ENCODE measurements at regions not wholly inside any gene's neighbourhood (a gene's known extent, or its start where the extent isn't known, plus 50 kb on each side); places are given as distances from the start of the nearest gene placed in this dataset.
"Not testable (repeated sequence)": the region's sequence is repeated elsewhere in the genome, so short reads cannot be mapped to it uniquely, and the experiment has no call there.

DNA sequence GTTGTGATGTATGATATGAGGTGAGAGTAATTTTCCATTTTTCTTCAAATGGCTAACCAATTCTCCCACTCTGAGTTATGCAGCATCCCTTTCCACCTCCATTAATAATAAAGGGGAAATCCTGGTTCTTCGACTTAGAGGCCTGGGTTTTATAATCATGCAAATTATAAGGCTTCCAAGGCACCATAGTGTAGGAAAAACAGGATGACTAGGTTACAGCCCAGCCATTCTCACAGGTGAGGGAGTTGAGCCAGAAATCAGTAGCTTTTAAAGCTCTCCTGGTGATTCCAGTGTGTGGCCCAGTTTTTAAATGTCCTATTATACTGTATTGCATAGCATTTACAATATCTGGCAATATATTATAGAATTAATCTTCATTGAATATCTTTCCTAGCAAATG, 203.1 kb downstream of the ARHGEF9 start:
- Mint-ChIP-seq H3K4me1 (ENCODE audit: low read depth in 2 of 2) (peaks cover 0 to 2% of the 10 kb centered on the region in 2 donors), H3K36me3 (ENCODE audit: insufficient read depth) (no peaks in the 10 kb centered on the region), H3K4me3 (no peak overlapping the region), H3K27ac (no peak overlapping the region), H3K9me3 (no peaks in the 10 kb centered on the region), H3K27me3 (peaks cover 0 to 6% of the 10 kb centered on the region in 2 donors)
- ATAC-seq (replicated peaks) (no peak), DNase-seq (no peak)

DNA sequence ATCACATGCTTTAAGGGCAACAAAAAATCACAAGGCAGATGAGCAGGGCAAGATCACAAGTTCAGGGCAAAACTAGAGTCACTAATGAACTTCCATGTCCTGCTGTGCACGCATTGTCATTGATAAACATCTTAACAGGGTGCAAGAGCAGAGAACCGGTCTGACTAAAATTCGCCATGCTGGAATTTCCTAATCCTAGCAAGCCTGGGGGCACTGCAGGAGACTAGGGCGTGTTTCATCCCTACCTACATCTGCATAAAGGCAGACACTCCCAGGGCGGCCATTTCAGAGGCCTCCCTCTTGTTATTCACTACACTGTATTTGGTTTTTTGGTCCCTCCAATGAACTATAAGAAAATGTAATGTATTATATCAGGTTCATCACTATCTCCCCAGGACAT, 203.6 kb downstream of the ARHGEF9 start:
- ATAC-seq (replicated peaks) (no peak), DNase-seq (no peak)
- Mint-ChIP-seq H3K4me3 (no peak overlapping the region), H3K4me1 (ENCODE audit: low read depth in 2 of 2) (peaks cover 0 to 2% of the 10 kb centered on the region in 2 donors), H3K9me3 (no peaks in the 10 kb centered on the region), H3K27ac (no peak overlapping the region), H3K27me3 (peaks cover 0 to 6% of the 10 kb centered on the region in 2 donors), H3K36me3 (ENCODE audit: insufficient read depth) (no peaks in the 10 kb centered on the region)

DNA sequence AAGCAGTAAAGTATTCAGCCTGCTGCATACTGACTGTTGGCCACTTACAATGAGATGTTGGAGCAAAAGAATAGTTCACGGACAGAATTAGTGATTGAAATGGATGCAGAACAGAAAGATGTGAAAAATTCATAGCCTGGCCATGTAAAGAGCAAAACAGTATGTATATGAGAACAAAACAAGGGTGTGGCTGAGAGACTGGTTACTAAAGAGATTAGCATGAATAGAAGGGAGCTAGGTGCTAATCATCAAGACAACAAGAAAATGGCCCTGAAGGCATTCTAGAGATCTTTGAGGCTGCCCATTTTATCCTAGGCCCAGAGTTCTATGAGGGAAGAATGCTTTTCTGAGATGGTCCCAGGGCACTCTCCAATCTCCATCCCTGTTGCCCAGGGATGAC, 208.5 kb downstream of the ARHGEF9 start:
- Mint-ChIP-seq H3K4me3 (no peak overlapping the region), H3K36me3 (ENCODE audit: insufficient read depth) (no peaks in the 10 kb centered on the region)

DNA sequence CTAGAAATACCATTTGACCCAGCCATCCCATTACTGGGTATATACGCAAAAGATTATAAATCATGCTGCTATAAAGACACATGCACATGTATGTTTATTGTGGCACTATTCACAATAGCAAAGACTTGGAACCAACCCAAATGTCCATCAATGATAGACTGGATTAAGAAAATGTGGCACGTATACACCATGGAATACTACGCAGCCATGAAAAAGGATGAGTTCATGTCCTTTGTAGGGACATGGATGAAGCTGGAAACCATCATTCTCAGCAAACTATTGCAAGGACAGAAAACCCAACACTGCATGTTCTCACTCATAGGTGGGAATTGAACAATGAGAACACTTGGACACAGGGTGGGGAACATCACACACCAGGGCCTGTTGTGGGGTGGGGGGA, 209.3 kb downstream of the ARHGEF9 start:
- not testable (repeated sequence) for ATAC-seq (replicated peaks); H3K9me3 Mint-ChIP-seq; H3K27me3 Mint-ChIP-seq; H3K36me3 Mint-ChIP-seq (ENCODE audit: insufficient read depth); DNase-seq; H3K4me3 Mint-ChIP-seq; H3K4me1 Mint-ChIP-seq (ENCODE audit: low read depth in 2 of 2); H3K27ac Mint-ChIP-seq

More for the DNA sequence above, 208.5 kb downstream of the ARHGEF9 start:
- H3K4me1 Mint-ChIP-seq (ENCODE audit: low read depth in 2 of 2), result peaks cover 0 to 2% of the 10 kb centered on the region in 2 donors
- H3K9me3 Mint-ChIP-seq, result no peaks in the 10 kb centered on the region
- no peaks in the 10 kb centered on the region for H3K27me3 Mint-ChIP-seq
- DNase-seq (no peak), ATAC-seq (replicated peaks) (no peak)
- H3K27ac Mint-ChIP-seq, result no peak overlapping the region

DNA sequence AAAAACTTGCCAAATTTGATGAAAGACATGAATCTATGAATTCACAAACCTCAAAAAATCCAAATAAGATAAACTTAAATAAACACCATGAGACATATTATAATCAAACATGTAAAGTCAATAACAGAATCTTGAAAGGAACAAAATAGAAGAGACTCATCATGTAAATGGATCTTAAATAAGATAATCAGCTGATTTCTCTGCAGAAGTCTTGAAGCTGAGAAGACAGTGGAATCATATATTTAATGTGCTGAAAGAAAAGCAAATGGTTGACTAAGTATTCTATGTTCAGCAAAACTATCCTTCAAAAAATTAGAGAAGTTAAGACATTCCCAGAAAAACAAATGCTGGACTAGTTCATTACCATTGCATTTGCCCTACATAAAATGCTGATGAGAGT, 215.7 kb upstream of the SPIN4 start:
- Mint-ChIP-seq H3K4me3 (no peak overlapping the region), H3K9me3 (no peaks in the 10 kb centered on the region)
- ATAC-seq (replicated peaks), result no peak

DNA sequence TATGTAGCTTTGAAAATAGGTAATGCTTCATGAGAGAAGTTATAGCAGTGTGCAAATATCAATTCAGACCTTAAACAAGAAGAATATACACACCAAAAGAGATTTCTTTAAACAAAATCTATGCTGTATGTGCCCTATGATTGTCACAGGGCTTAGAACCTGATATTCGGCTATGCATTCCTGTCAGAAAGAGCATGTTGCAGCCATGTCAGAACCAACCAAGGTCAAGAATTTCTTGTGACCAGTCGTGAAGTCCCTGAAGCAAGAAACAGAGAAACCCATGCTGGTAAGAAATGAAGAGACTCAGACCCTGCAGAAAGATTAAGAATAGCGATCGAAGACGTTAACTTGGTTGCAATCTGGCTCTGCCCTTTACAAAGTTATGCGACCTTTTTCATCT, 210.3 kb upstream of the SPIN4 start:
- peak overlapping the region; percentile 90 to 97 for H3K4me3 Mint-ChIP-seq

More for the DNA sequence above, 215.7 kb upstream of the SPIN4 start:
- H3K4me1 Mint-ChIP-seq (ENCODE audit: low read depth in 2 of 2), result no peaks in the 10 kb centered on the region
- H3K27ac Mint-ChIP-seq, result no peak overlapping the region
- DNase-seq, result no peak
- peaks cover 0 to 15% of the 10 kb centered on the region in 2 donors for H3K27me3 Mint-ChIP-seq
- H3K36me3 Mint-ChIP-seq (ENCODE audit: insufficient read depth), result no peaks in the 10 kb centered on the region

DNA sequence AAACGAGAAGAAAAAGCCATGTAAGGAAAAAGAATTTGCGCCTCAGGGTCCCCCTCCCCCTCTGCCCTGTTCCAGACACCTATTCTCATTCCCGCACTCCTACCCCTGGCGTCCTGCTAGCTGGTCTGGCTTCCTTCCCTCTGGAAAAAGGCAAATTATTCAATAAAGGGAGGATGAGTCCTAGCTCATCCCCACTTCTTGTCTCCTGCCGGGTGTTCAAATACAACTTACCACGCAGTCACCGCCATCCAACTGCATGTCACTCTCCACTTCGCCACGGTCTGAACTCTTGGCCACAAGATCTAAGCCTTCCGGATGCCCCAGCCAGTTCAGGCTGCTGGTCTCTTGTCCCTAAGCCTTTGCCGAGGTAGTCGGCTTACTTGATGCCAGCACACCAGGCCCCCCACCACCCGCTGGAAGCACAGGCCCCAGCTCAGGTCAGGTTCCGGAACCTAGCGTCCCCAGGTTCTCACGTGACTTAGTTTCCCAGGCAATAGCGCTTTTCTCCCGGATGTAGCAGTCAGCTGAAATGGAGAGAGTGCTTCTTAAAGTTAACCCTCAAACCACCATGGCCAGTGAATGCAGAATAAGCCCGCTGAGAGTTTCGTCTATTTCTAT, 209.6 kb upstream of the SPIN4 start:
- H3K27me3 Mint-ChIP-seq, result no peaks in the 10 kb centered on the region
- peak; percentile 91 for ATAC-seq (replicated peaks)
- no peaks in the 10 kb centered on the region for H3K9me3 Mint-ChIP-seq
- H3K4me3 Mint-ChIP-seq, result peak overlapping the region; percentile 90 to 97
- H3K4me1 Mint-ChIP-seq (ENCODE audit: low read depth in 2 of 2), result peaks cover 10 to 16% of the 10 kb centered on the region in 2 donors
- peaks cover 6% of the 10 kb centered on the region for H3K36me3 Mint-ChIP-seq (ENCODE audit: insufficient read depth)
- peak overlapping the region; percentile 88 to 96 for H3K27ac Mint-ChIP-seq
- peak; percentile 21 to 33 (median 26) for DNase-seq

More for the DNA sequence above, 210.3 kb upstream of the SPIN4 start:
- ATAC-seq (replicated peaks), result no peak
- H3K4me1 Mint-ChIP-seq (ENCODE audit: low read depth in 2 of 2), result peaks cover 10 to 14% of the 10 kb centered on the region in 2 donors
- DNase-seq, result no peak
- no peaks in the 10 kb centered on the region for H3K9me3 Mint-ChIP-seq
- peak overlapping the region; percentile 88 to 91 for H3K27ac Mint-ChIP-seq
- H3K27me3 Mint-ChIP-seq, result peaks cover 0 to 6% of the 10 kb centered on the region in 2 donors
- peaks cover 6% of the 10 kb centered on the region for H3K36me3 Mint-ChIP-seq (ENCODE audit: insufficient read depth)

DNA sequence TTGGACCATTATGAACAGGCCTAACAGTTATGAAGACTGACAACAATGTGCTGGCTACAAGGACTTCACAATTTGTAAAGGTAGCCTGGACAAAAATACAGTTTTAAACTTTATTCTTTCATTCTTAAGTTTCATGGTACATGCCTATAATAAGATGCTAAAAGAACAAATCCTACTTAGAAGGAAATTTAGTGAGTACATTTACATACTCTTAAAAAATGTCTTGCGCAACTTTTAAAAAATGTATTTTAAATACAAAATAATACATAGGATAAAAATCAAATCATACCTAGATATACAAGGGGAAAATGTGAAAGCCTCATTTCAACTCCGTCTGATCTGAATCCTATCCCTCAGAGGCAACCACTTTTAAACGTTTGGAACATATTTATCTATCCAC, 200.7 kb upstream of the SPIN4 start:
- peaks cover 0 to 8% of the 10 kb centered on the region in 2 donors for H3K4me1 Mint-ChIP-seq (ENCODE audit: low read depth in 2 of 2)
- no peaks in the 10 kb centered on the region for H3K27me3 Mint-ChIP-seq
- no peak for ATAC-seq (replicated peaks)
- no peak overlapping the region for H3K27ac Mint-ChIP-seq
- no peaks in the 10 kb centered on the region for H3K9me3 Mint-ChIP-seq
- DNase-seq, result no peak
- no peaks in the 10 kb centered on the region for H3K36me3 Mint-ChIP-seq (ENCODE audit: insufficient read depth)
- H3K4me3 Mint-ChIP-seq, result no peak overlapping the region

DNA sequence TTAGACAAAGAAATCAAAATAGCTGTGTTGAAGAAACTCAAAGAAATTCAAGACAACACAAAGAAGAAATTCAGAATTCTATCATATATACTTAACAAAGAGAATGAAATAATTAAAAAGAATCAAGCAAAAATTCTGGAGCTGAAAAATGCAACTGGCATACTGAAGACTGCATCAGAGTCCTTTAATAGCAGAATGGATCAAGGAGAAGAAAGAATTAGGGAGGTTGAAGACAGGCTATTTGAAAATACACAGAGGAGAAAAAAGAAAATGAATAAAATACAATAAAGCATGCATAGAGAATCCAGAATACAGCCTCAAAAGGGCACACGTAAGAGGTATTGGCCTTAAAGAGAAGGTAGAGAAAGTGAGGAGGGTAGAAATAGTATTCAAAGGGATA, 179.5 kb upstream of the SPIN4 start:
- H3K36me3 Mint-ChIP-seq (ENCODE audit: insufficient read depth), result no peaks in the 10 kb centered on the region

DNA sequence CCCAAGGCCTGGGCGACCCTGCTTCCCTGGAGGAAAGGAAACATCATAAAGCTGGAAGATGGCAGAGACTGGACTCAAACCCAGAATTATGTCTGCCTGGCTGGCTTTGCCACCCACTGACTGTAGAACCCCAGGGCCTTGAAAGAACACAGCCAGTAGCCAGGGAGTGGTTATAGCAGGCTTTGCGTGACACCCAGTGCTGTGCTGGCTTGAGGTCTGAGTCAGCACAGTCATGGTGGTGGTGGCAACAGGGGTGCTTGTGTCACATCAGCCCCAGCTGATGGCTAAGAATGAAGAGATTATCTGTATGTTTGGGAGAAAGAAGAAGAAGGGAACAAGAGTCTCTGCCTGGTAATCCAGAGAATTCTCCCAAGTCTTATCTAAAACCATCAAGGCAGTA, 178.8 kb upstream of the SPIN4 start:
- ATAC-seq (replicated peaks), result no peak
- no peak overlapping the region for H3K4me3 Mint-ChIP-seq
- peaks cover 5 to 19% of the 10 kb centered on the region in 2 donors for H3K4me1 Mint-ChIP-seq (ENCODE audit: low read depth in 2 of 2)
- H3K36me3 Mint-ChIP-seq (ENCODE audit: insufficient read depth), result no peaks in the 10 kb centered on the region
- peaks cover 0 to 3% of the 10 kb centered on the region in 2 donors for H3K9me3 Mint-ChIP-seq
- H3K27ac Mint-ChIP-seq, result no peak overlapping the region
- no peak for DNase-seq
- H3K27me3 Mint-ChIP-seq, result no peaks in the 10 kb centered on the region

More for the DNA sequence above, 179.5 kb upstream of the SPIN4 start:
- H3K27me3 Mint-ChIP-seq, result no peaks in the 10 kb centered on the region
- no peak overlapping the region for H3K4me3 Mint-ChIP-seq
- peaks cover 0 to 3% of the 10 kb centered on the region in 2 donors for H3K9me3 Mint-ChIP-seq
- DNase-seq (no peak), ATAC-seq (replicated peaks) (no peak)
- H3K4me1 Mint-ChIP-seq (ENCODE audit: low read depth in 2 of 2), result peaks cover 5 to 23% of the 10 kb centered on the region in 2 donors
- H3K27ac Mint-ChIP-seq, result no peak overlapping the region

DNA sequence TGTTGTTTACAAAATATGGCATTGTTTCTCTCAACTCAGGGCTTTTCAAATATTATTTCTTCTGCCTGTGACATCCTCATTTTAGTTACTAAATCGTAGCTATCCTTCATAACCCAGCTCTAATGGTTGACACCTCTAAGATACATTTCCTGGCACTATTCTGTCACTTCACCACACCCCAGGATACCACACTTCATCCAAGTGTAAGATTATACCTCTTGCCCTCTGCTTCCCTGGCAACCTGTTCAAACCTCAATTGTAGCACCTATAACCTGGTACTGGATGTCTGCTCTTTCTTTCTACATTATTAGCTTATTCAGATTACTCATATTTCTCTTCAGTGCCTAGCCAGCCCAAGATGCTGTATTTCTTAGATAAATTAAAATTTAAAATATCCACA, 175.7 kb upstream of the SPIN4 start:
- Mint-ChIP-seq H3K27me3 (no peaks in the 10 kb centered on the region), H3K4me1 (ENCODE audit: low read depth in 2 of 2) (peaks cover 5 to 16% of the 10 kb centered on the region in 2 donors), H3K36me3 (ENCODE audit: insufficient read depth) (no peaks in the 10 kb centered on the region), H3K4me3 (peak overlapping the region; percentile 22 to 40), H3K27ac (peak overlapping the region; percentile 29 to 47), H3K9me3 (peaks cover 0 to 3% of the 10 kb centered on the region in 2 donors)
- DNase-seq (no peak), ATAC-seq (replicated peaks) (peak; percentile 85)

DNA sequence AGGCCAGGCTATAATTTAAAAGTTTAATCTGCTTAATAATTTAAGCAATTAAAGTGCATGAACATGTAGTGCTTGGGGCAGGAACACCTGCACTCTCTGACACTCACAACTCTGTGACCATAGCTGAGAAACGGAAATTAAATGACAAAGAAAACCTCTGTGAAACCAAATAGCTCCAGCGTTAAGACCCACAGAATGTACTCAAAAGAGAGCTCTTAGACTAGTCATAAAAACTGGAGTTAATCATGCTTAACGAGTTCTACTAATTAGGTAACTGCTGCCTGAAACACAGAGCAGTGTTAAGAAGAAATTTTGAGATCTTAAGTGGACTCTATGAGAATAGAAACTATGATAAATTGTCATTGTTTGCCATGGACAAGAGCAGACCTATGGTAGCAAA, 174.4 kb upstream of the SPIN4 start:
- DNase-seq, result no peak
- no peak overlapping the region for H3K27ac Mint-ChIP-seq
- H3K36me3 Mint-ChIP-seq (ENCODE audit: insufficient read depth), result no peaks in the 10 kb centered on the region
- peaks cover 5 to 21% of the 10 kb centered on the region in 2 donors for H3K4me1 Mint-ChIP-seq (ENCODE audit: low read depth in 2 of 2)
- ATAC-seq (replicated peaks), result peak; percentile 53
- no peaks in the 10 kb centered on the region for H3K9me3 Mint-ChIP-seq
- no peaks in the 10 kb centered on the region for H3K27me3 Mint-ChIP-seq
- peak overlapping the region in 1 of 2 donors; percentile 17 for H3K4me3 Mint-ChIP-seq

DNA sequence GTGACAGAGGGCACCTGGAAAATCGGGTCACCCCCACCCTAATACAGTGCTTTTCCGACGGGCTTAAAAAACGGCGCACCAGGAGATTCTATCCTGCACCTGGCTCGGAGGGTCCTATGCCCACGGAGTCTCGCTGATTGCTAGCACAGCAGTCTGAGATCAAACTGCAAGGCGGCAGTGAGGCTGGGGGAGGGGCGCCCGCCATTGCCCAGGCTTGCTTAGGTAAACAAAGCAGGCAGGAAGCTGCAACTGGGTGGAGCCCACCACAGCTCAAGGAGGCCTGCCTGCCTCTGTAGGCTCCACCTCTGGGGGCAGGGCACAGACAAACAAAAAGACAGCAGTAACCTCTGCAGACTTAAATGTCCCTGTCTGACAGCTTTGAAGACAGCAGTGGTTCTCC, 168.2 kb upstream of the SPIN4 start:
- H3K27ac Mint-ChIP-seq; H3K27me3 Mint-ChIP-seq; H3K36me3 Mint-ChIP-seq (ENCODE audit: insufficient read depth); ATAC-seq (replicated peaks); H3K4me1 Mint-ChIP-seq (ENCODE audit: low read depth in 2 of 2); H3K4me3 Mint-ChIP-seq; H3K9me3 Mint-ChIP-seq: not testable (repeated sequence)
- peak in 2 of 3 experiments; percentile 1 for DNase-seq

DNA sequence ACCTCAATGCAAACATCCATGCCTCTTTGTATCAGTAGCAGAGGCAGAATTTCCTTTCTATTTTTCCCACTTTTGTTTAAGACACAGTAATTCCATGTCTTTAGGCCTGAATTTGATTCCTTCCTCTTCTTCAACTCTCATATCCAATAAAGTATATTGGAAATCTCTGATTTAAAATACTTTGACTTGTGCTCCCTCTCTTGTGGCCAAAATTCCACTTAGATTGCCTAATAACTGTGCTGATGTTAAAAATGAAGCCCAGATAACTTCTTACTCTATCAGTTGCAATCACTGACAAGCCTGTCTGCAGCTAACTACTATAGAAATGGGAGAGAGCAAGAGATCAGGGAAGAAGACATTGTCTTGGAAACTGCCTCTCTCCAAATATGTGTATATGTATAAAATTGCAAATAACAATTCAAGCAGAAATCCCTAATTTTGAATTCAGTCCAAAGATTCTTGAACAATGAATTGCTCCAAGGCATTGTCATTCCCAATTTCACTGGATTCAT, 163.5 kb upstream of the SPIN4 start:
- no peak overlapping the region for H3K4me3 Mint-ChIP-seq
- no peaks in the 10 kb centered on the region for H3K36me3 Mint-ChIP-seq (ENCODE audit: insufficient read depth)
- peaks cover under 1 to 5% of the 10 kb centered on the region in 2 donors for H3K4me1 Mint-ChIP-seq (ENCODE audit: low read depth in 2 of 2)
- no peak overlapping the region for H3K27ac Mint-ChIP-seq
- no peaks in the 10 kb centered on the region for H3K27me3 Mint-ChIP-seq
- DNase-seq (no peak), ATAC-seq (replicated peaks) (no peak)
- no peaks in the 10 kb centered on the region for H3K9me3 Mint-ChIP-seq
